Suprapubic skin (tissue), 4 donors: ENCODE measurements at regions not wholly inside any gene's neighbourhood (a gene's known extent, or its start where the extent isn't known, plus 50 kb on each side); places are given as distances from the start of the nearest gene placed in this dataset.

Source experiments
- CTCF ChIP-seq, 2 donors: fragments of 200-600 bp in 1 of 2; fragments of 450-650 bp in 1 of 2; sonication (generic) in 1 of 2; IDR thresholded peaks; one replicate each; pipeline ENCODE4 v1.5.1; 2016 to 2019; ENCODE audit warnings: antibody characterized with exemption in 2 of 2, mild to moderate bottlenecking in 1 of 2, moderate library complexity in 1 of 2
- EP300 ChIP-seq: sonication (generic); formaldehyde crosslinking; IDR thresholded peaks from one replicate; pipeline ENCODE4 v1.6.1; 2017; ENCODE audit warnings: antibody characterized with exemption
- POLR2A ChIP-seq, 2 donors: fragments of 450-650 bp; IDR thresholded peaks; one replicate each; pipeline ENCODE4 v1.6.1; 2017; ENCODE audit warnings: antibody characterized with exemption in 2 of 2, mild to moderate bottlenecking in 2 of 2, moderate library complexity in 2 of 2
- POLR2AphosphoS5 ChIP-seq, 3 donors: sonication (generic); formaldehyde crosslinking; IDR thresholded peaks; one replicate each; pipeline ENCODE4 v1.6.1; 2017; ENCODE audit warnings: antibody characterized with exemption in 3 of 3

GRCh38 chr4:28106155-28106554, 1245.5 kb downstream of the STIM2 start:
- TF ChIP-seq CTCF (IDR thresholded peaks at IDR 0.05) (no peak), EP300 (no peak), POLR2AphosphoS5 (IDR thresholded peaks at IDR 0.05) (no peak), POLR2A (IDR thresholded peaks at IDR 0.05) (no peak)
